Fibroblast of mammary gland (primary cell): ENCODE measurements at regions not wholly inside any gene's neighbourhood (a gene's known extent, or its start where the extent isn't known, plus 50 kb on each side); places are given as distances from the start of the nearest gene placed in this dataset.
"Not testable (repeated sequence)": the region's sequence is repeated elsewhere in the genome, so short reads cannot be mapped to it uniquely, and the experiment has no call there.

Experiments
- DNase-seq: peaks from one replicate; pipeline ENCODE4 v3.0.0-alpha.2; 2010; ENCODE audit warnings: low read depth
- H3K4me3 ChIP-seq: 2 replicates; pipeline ENCODE4 v1.5.1; 2011; ENCODE audit warnings: low read depth, mild to moderate bottlenecking, low read length, moderate library complexity; ENCODE audit not compliant: control insufficient read depth
- TF ChIP-seq, protein P1 (sequence below): conservative IDR thresholded peaks from 2 replicates; pipeline ENCODE4 v1.5.1; 2011; ENCODE audit warnings: low read depth, low read length, inconsistent platforms; ENCODE audit not compliant: control insufficient read depth, insufficient read depth

DNA sequence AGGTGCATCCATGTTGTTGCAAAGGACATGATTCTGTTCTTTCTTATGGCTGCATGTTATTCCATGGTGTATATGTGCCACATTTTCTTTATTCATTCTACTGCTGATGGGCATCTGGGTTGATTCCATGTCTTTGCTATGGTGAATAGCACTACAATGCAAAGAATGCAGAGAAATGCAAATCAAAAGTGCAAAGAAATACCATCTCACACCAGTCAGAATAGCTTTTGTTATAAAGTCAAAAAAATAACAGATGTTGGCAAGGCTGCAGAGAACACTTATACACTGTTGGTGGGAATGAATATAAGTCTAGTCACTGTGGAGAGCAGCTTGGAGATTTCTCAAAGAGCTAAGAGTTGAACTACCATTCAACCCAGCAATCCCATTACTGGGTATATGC lies 99.2 kb downstream of the DHRS2 start:
- no peak overlapping the region for H3K4me3 ChIP-seq
- DNase-seq: no peak
- TF ChIP-seq, protein P1, sequence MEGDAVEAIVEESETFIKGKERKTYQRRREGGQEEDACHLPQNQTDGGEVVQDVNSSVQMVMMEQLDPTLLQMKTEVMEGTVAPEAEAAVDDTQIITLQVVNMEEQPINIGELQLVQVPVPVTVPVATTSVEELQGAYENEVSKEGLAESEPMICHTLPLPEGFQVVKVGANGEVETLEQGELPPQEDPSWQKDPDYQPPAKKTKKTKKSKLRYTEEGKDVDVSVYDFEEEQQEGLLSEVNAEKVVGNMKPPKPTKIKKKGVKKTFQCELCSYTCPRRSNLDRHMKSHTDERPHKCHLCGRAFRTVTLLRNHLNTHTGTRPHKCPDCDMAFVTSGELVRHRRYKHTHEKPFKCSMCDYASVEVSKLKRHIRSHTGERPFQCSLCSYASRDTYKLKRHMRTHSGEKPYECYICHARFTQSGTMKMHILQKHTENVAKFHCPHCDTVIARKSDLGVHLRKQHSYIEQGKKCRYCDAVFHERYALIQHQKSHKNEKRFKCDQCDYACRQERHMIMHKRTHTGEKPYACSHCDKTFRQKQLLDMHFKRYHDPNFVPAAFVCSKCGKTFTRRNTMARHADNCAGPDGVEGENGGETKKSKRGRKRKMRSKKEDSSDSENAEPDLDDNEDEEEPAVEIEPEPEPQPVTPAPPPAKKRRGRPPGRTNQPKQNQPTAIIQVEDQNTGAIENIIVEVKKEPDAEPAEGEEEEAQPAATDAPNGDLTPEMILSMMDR: no peak

DNA sequence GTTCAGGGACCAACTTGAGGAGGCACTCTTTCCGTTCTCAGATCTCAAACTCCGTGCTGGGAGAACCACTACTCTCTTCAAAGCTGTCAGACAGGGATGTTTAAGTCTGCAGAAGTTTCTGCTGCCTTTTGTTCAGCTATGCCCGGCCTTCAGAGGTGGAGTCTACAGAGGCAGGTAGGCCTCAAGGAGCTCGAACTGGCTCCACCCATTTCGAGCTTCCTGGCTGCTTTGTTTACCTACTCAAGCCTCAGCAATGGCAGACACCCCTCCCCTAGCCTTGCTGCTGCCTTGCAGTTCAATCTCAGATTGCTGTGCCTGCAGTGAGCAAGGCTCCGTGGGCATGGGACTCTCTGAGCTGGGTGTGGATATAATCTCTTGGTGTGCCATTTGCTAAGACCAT lies 108.2 kb downstream of the DHRS2 start:
- not testable (repeated sequence) for H3K4me3 ChIP-seq, DNase-seq

DNA sequence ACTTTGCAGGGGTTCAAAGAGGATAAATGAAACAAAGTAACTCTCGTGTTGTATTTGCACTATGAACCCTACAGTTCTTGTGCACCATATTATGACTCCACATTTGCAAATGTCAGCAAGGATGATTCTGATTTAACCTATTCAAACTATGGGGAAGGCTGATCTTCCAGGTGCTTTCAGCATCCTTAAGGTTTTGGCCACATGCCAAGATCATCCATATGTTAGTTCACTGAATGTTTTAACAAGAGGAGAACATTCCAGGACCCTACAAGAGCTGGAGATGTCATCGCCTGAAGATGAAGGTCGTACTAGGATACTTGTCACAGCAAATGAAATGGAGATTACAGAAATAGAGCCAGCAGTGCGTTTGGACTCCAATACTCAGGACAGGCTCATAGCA lies 114.2 kb downstream of the DHRS2 start:
- H3K4me3 ChIP-seq: no peak overlapping the region
- DNase-seq: no peak

DNA sequence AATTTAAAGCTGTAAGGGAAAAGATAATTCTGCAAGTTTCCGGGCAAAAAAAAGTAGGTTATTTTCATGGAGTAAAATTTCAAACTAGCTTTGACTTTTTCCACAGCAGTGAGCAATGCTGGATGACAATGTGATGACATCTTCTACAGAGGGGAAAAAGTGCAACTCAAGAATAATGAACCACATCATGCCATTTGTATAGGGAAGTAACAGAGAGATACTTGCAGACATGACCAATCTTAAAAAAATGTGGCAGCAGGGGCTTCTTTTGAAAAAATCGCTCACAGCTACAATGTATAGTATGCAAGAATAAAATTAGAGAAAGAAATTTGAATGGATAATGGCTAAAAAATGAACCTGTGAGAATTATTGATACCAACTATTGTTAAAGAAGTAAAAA lies 115.5 kb downstream of the DHRS2 start:
- TF ChIP-seq, protein P1: no peak
- H3K4me3 ChIP-seq: no peak overlapping the region
- no peak for DNase-seq

More for the DNA sequence above, 114.2 kb downstream of the DHRS2 start:
- TF ChIP-seq, protein P1: no peak

DNA sequence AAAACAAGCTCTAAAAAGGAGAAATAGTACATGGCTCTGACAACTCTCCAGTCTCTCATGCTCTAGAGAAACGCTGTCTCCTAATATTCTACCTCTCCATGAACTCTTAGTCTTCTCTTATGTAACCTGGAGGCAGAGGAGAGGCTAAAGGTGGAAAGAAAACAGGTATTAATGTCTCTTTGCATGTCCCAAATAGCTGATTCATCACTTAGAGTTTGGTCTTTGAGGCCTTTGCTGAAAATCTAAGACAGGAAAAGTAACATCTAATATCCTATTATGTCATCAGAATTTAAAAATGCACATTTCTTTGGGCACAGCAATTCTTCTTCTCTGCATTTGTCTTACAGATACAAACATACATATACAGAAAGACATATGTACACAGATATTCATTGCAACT lies 127.2 kb downstream of the DHRS2 start:
- no peak for DNase-seq
- no peak overlapping the region for H3K4me3 ChIP-seq
- TF ChIP-seq, protein P1: no peak

DNA sequence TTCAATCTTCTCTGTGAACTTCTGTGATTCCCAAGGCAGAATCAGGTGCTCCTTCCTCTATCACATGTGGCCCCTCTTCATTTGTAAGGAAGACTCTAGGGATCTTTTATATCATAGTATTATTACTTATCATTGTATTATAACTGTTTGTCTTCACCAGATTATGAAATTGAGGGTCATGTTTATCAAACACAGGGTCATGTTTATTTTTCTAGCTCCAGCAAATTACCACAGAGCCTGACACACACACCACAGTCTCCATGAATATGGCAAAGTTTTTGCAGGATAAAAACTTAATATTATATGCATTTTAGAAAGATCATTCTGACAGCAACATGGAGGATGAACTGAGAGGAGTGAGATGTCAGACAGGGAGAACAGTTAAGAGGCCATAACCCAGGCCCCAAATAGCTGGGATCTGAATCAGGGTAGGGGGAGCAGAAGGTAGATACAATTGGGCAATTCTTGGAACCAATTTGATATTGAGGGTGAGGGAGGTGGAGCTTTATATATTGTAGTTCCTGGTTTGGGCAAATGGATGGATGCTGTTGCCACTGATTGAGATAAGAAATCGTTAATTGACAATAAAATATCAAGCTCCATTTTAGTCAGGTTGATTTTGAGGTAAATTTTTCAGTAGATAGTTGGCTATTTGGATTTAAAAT lies 130.7 kb downstream of the DHRS2 start:
- H3K4me3 ChIP-seq: no peak overlapping the region
- no peak for DNase-seq
- TF ChIP-seq, protein P1: no peak

DNA sequence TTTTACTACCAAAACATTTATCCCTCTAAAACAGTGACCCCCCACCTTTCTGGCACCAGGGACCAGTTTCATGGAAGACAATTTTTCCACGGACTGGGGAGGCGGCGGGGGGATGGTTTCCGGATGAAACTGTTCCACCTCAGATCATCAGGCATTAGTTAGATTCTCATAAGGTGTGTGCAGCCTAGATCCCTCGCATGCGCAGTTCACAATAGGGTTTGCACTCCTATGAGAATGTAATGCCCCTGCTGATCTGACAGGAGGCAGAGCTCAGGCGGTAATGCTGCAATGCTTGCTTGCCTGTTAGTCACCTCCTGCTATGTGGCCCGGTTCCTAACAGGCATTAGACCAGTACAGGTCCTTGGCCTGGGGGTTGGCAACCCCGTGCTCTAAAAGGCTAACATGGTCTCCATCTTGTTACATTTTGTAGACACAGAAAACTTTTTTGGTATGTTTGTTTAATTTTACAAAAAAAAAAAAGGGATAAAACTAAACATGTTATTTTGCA lies 133.1 kb downstream of the DHRS2 start:
- not testable (repeated sequence) for H3K4me3 ChIP-seq, DNase-seq

DNA sequence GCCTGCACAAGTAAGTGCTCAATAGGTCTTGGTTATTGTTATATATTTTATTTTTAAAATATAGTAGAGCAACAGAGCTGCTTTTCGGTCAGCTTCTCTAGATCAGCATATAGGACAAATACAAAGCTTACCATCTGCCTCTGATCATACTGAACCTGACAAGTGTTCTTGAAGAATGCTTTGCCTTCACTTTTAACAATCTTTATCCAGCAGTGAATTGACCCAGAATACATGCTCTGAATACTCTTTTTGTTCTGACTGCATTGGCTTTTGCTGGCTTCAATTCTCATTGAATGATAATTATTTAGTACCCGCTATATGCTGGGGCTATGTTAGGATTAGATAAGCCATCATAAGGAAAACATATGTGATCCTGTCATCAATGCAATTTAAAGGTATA lies 137.8 kb downstream of the DHRS2 start:
- TF ChIP-seq, protein P1: no peak
- H3K4me3 ChIP-seq: no peak overlapping the region
- no peak for DNase-seq
